HFFc6 (cell line): ENCODE measurements at regions not wholly inside any gene's neighbourhood (a gene's known extent, or its start where the extent isn't known, plus 50 kb on each side); places are given as distances from the start of the nearest gene placed in this dataset.

ENCODE experiments used
- DNase-seq: peaks from one replicate; pipeline ENCODE4 v3.0.0-alpha.2; 2018
- H3K27ac Mint-ChIP-seq: 2 replicates; pipeline ENCODE4 v1.8.0; 2020; ENCODE audit warnings: mild to moderate bottlenecking, mixed read lengths
- H3K27me3 Mint-ChIP-seq: 2 replicates; pipeline ENCODE4 v1.8.0; 2021; ENCODE audit warnings: mild to moderate bottlenecking, moderate library complexity, mixed read lengths; ENCODE audit not compliant: insufficient read depth
- H3K36me3 Mint-ChIP-seq: 2 replicates; pipeline ENCODE4 v1.8.0; 2021; ENCODE audit warnings: low read depth, mixed read lengths
- H3K4me1 Mint-ChIP-seq: 2 replicates; pipeline ENCODE4 v1.8.0; 2020; ENCODE audit warnings: low read depth, mixed read lengths
- H3K4me3 Mint-ChIP-seq: 2 replicates; pipeline ENCODE4 v1.8.0; 2020; ENCODE audit warnings: mild to moderate bottlenecking, moderate library complexity, mixed read lengths
- H3K9me3 Mint-ChIP-seq: 2 replicates; pipeline ENCODE4 v1.8.0; 2020; ENCODE audit warnings: mild to moderate bottlenecking, mixed read lengths
- TF ChIP-seq, protein P1 (sequence below): fragments of 200-600 bp; sonication (generic); IDR thresholded peaks from 2 replicates; pipeline ENCODE4 v1.5.0; 2021; ENCODE audit warnings: antibody characterized with exemption, mild to moderate bottlenecking

DNA sequence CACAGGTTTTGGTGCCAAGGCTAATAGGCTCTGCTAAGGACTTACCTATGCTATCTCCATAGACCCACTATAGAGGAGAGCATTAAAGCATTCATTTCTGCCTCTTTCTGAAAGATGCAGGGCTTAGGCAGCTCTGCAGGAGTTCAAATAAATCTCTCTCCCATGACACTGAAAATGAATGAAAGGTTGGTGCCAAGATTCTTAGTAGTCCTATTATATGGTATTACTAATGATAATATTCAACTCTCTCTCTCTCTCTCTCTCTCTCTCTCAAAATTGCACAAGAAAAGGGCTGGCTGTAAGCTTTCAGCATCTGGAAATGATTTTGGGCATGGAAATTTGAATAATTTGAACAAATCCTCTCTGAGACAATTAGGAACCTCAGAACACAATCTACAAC, 433.7 kb downstream of the MBD2 start:
- Mint-ChIP-seq H3K27me3 (no peaks in the 10 kb centered on the region), H3K4me1 (peaks cover under 1% of the 10 kb centered on the region; the same call in 1 of the 2 replicates), H3K9me3 (peaks cover 25% of the 10 kb centered on the region), H3K27ac (no peak overlapping the region), H3K36me3 (no peaks in the 10 kb centered on the region), H3K4me3 (no peak overlapping the region)
- TF ChIP-seq, protein P1, sequence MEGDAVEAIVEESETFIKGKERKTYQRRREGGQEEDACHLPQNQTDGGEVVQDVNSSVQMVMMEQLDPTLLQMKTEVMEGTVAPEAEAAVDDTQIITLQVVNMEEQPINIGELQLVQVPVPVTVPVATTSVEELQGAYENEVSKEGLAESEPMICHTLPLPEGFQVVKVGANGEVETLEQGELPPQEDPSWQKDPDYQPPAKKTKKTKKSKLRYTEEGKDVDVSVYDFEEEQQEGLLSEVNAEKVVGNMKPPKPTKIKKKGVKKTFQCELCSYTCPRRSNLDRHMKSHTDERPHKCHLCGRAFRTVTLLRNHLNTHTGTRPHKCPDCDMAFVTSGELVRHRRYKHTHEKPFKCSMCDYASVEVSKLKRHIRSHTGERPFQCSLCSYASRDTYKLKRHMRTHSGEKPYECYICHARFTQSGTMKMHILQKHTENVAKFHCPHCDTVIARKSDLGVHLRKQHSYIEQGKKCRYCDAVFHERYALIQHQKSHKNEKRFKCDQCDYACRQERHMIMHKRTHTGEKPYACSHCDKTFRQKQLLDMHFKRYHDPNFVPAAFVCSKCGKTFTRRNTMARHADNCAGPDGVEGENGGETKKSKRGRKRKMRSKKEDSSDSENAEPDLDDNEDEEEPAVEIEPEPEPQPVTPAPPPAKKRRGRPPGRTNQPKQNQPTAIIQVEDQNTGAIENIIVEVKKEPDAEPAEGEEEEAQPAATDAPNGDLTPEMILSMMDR: no peak
- DNase-seq: no peak

DNA sequence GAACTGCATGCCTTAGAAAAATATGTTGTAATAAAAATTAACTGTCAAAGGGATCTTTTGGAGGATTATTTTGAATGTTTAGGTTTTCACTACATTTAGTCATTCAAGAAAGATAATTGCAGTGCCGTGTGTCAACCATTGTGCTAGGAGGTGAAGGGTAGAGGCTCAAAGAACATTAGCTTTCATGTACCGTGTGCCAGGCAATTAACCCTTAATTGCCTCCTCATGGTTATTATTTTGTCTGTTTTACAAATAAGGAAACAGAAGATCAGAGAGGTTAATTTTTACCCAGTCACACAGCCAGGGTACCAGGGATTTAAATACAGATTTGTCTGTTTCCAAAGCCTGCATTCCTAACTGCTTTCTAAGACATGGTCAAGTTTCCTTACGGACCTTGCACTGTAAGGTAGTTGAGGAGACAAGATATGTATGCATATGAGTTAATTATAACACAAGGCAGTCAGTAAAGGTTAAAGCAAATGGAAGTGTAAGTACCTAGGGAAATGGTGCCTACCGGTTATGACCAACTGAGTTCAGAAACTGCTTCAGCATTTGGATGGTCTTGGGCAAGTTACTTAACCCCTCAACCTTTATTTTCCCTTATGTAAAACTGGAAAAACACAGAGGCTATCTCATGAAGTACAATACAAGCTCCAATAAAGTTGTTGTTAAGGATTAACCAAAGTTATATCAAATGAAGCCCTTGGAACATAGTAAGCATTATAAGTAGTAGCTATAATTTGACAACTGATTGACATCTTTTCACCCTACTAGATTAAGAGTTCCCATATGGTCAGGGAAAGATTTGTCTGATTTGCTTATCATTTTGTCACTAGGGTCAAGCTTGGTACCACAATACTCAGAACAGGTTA, 434.9 kb downstream of the MBD2 start:
- Mint-ChIP-seq H3K27ac (no peak overlapping the region), H3K4me3 (no peak overlapping the region), H3K9me3 (peaks cover 25% of the 10 kb centered on the region), H3K36me3 (no peaks in the 10 kb centered on the region), H3K4me1 (no peaks in the 10 kb centered on the region), H3K27me3 (no peaks in the 10 kb centered on the region)
- TF ChIP-seq, protein P1: no peak
- no peak for DNase-seq

DNA sequence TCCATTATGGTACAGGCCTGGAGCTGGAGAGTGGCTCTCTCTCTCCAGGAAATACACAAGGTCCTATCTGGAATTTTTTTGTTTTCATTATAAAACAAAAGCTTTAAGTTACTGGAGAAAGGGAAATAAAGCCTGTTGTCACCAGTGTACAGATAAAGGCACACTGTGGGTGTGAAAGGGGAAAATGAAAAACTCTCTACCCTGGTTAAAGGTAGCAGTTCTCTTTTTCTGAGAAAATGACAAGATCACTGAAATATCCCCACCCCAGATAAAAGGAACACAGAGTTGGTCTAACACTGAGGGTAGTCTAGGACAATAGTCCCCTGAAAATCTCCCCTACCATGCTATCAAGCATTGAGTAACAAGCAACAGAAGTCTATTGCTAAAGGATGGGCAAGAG, 438.7 kb downstream of the MBD2 start:
- H3K4me3 Mint-ChIP-seq: no peak overlapping the region
- TF ChIP-seq, protein P1: no peak
- H3K9me3 Mint-ChIP-seq: peaks cover 37% of the 10 kb centered on the region
- H3K36me3 Mint-ChIP-seq: no peaks in the 10 kb centered on the region
- no peak overlapping the region for H3K27ac Mint-ChIP-seq
- no peak for DNase-seq
- H3K27me3 Mint-ChIP-seq: no peaks in the 10 kb centered on the region
- H3K4me1 Mint-ChIP-seq: no peaks in the 10 kb centered on the region

DNA sequence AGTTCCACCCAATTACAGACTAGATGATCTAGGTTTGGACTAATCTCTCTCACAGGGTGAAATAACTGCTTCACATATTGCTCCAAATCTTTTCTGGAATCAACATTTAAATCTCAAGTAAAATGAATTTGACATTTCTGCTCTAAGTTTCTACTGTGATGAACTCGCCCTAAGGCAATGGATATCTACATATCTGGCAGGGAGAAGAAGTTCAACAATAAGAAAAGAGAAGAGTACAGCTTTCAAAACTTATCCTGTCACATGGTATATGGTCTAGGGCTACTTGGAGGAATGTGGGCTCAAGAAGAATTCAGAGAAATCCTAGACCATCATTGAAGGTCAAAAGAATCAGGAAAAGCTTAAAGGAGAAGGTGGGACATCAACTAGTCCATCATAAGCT, 440.2 kb downstream of the MBD2 start:
- Mint-ChIP-seq H3K9me3 (peaks cover 43% of the 10 kb centered on the region), H3K4me3 (no peak overlapping the region), H3K4me1 (no peaks in the 10 kb centered on the region), H3K27ac (no peak overlapping the region), H3K36me3 (no peaks in the 10 kb centered on the region), H3K27me3 (no peaks in the 10 kb centered on the region)
- TF ChIP-seq, protein P1: no peak
- no peak for DNase-seq

DNA sequence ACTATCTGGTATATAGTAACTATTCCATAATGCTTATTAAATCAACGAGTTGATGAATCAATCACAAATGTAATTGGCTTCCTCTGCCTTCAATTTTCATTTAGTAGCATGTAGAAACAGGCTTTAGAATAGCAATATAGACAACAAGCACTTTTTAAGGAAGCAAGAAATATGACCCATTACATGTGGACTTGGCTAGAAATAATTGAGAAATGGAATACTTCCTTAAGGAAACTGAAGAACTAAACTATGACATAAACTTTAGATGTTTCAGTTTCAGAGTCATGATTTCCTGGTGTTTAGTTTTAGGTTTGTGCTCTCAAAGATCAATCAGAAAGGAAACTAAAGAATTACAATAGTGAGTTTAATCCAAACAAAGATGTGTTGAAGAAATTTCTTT, 443.8 kb downstream of the MBD2 start:
- DNase-seq: no peak
- H3K27ac Mint-ChIP-seq: no peak overlapping the region
- TF ChIP-seq, protein P1: no peak
- H3K4me3 Mint-ChIP-seq: no peak overlapping the region
- peaks cover 49% of the 10 kb centered on the region for H3K9me3 Mint-ChIP-seq
- H3K36me3 Mint-ChIP-seq: no peaks in the 10 kb centered on the region
- H3K27me3 Mint-ChIP-seq: no peaks in the 10 kb centered on the region
- H3K4me1 Mint-ChIP-seq: no peaks in the 10 kb centered on the region
